Activated CD8-positive, alpha-beta T cell treated with anti-CD3 and anti-CD28 coated beads for 36 hours (primary cell): ENCODE measurements at regions not wholly inside any gene's neighbourhood (a gene's known extent, or its start where the extent isn't known, plus 50 kb on each side); places are given as distances from the start of the nearest gene placed in this dataset.

Source experiments
- ATAC-seq: fragments of 200-7000 bp; cut with Tn5 transposase; one replicate; pipeline ENCODE4 v1.10.0; 2021; ENCODE audit warnings: mild to moderate bottlenecking, moderate library complexity
- CTCF ChIA-PET: fragments of 350-600 bp; sonication (Branson Sonifier 250); formaldehyde crosslinking; loops from one replicate; lab custom pipeline; 2021; ENCODE audit warnings: antibody characterized with exemption; lab: Charles Lee
- POLR2A ChIA-PET: fragments of 350-600 bp; sonication (Branson Sonifier 250); formaldehyde crosslinking; loops from one replicate; lab custom pipeline; 2021; ENCODE audit warnings: antibody characterized with exemption; lab: Charles Lee
- DNase-seq: peaks from one replicate; pipeline ENCODE4 v3.0.0-alpha.2; 2020
- H3K27ac Mint-ChIP-seq: one replicate; pipeline ENCODE4 v1.8.0; 2021; ENCODE audit warnings: mild to moderate bottlenecking, mixed read lengths
- H3K27me3 Mint-ChIP-seq: one replicate; pipeline ENCODE4 v1.8.0; 2021; ENCODE audit warnings: mixed read lengths
- H3K36me3 Mint-ChIP-seq: one replicate; pipeline ENCODE4 v1.8.0; 2021; ENCODE audit warnings: low read depth, mixed read lengths
- H3K4me1 Mint-ChIP-seq: one replicate; pipeline ENCODE4 v1.8.0; 2021; ENCODE audit warnings: low read depth, mixed read lengths
- H3K4me3 Mint-ChIP-seq: one replicate; pipeline ENCODE4 v1.8.0; 2021; ENCODE audit warnings: mild to moderate bottlenecking, moderate library complexity, mixed read lengths
- H3K9me3 Mint-ChIP-seq: one replicate; pipeline ENCODE4 v1.8.0; 2021; ENCODE audit warnings: mixed read lengths
- intact Hi-C: fragments of 100-400 bp; cut with micrococcal nuclease; formaldehyde crosslinking; loops from one replicate; pipeline ENCODE4 v1.10.0; 2022
- TF ChIP-seq, protein P1 (sequence below): fragments of 200-600 bp; IDR thresholded peaks from one replicate; pipeline ENCODE4 v1.8.0; 2022; ENCODE audit warnings: antibody characterized with exemption, mild to moderate bottlenecking

DNA sequence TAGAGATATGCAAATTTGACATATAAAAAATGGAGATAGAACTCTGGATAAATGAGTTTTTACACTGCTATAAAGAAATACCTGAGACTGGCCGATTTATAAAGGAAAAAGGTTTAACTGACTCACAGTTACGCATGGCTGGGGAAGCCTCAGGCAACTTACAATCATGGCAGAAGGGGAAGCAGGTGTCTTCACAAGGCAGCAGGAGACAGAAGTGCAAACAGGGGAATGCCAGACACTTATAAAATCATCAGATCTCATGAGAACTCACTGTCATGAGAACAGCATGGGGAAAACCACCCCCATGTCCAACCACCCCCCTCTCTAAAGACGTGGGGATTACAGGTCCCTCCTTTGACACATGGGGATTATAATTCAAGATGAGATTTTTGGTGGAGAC, 1540.2 kb upstream of the SLC39A10 start:
- Mint-ChIP-seq H3K9me3 (no peaks in the 10 kb centered on the region), H3K4me3 (no peak overlapping the region), H3K36me3 (no peaks in the 10 kb centered on the region), H3K27me3 (no peaks in the 10 kb centered on the region), H3K4me1 (no peaks in the 10 kb centered on the region), H3K27ac (no peak overlapping the region)
- ChIA-PET POLR2A (no interaction called here), CTCF (no interaction called here)
- intact Hi-C loops, result no loop called here
- DNase-seq, result no peak
- TF ChIP-seq, protein P1, sequence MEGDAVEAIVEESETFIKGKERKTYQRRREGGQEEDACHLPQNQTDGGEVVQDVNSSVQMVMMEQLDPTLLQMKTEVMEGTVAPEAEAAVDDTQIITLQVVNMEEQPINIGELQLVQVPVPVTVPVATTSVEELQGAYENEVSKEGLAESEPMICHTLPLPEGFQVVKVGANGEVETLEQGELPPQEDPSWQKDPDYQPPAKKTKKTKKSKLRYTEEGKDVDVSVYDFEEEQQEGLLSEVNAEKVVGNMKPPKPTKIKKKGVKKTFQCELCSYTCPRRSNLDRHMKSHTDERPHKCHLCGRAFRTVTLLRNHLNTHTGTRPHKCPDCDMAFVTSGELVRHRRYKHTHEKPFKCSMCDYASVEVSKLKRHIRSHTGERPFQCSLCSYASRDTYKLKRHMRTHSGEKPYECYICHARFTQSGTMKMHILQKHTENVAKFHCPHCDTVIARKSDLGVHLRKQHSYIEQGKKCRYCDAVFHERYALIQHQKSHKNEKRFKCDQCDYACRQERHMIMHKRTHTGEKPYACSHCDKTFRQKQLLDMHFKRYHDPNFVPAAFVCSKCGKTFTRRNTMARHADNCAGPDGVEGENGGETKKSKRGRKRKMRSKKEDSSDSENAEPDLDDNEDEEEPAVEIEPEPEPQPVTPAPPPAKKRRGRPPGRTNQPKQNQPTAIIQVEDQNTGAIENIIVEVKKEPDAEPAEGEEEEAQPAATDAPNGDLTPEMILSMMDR, result no peak
- no peak for ATAC-seq

DNA sequence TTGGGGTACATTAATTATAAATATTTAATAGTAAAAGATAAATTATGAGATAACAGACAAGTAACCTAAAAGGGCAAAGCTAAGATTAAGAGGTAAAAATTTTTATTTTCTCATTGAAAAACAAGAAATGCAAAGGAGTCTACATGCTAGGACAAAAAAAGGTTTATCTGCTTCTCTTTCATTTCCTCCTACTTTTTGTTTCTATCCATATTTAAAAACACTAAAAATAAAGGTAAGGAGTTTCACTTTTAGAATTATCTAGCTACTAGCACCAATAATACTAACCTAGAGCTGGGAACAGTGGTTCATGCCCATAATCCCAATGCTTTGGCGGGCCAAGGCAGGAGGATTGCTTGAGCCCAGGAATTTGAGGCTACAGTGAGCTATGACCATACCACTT, 1551.7 kb upstream of the SLC39A10 start:
- Mint-ChIP-seq H3K27ac (no peak overlapping the region), H3K9me3 (no peaks in the 10 kb centered on the region), H3K36me3 (no peaks in the 10 kb centered on the region), H3K4me3 (no peak overlapping the region), H3K27me3 (no peaks in the 10 kb centered on the region), H3K4me1 (no peaks in the 10 kb centered on the region)
- ChIA-PET CTCF (no interaction called here), POLR2A (no interaction called here)
- DNase-seq (no peak), ATAC-seq (no peak)
- TF ChIP-seq, protein P1, result no peak
- intact Hi-C loops, result no loop called here

DNA sequence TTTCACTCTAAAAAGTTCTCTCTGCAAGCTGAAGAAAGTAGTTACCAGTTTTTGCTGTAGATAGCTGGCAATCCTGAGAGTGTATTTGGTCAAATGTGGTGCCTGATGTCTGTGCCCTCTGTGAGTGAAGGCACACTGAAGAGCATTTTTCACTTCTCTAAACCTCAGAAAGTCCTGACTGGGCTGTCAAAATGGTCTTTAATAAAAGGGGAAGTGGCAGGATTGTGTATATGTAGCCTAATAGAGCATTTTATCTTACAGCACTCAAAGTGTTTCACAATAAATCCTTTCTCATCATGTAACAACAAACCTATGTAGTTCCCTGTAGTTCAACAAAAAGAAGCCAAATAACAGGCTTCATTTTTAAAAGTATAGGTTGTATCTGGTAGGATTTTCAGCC, 1552.3 kb upstream of the SLC39A10 start:
- Mint-ChIP-seq H3K4me1 (no peaks in the 10 kb centered on the region), H3K27ac (no peak overlapping the region), H3K36me3 (no peaks in the 10 kb centered on the region), H3K9me3 (no peaks in the 10 kb centered on the region), H3K4me3 (no peak overlapping the region), H3K27me3 (no peaks in the 10 kb centered on the region)
- TF ChIP-seq, protein P1, result no peak
- ATAC-seq (no peak), DNase-seq (no peak)
- ChIA-PET POLR2A (no interaction called here), CTCF (no interaction called here)
- intact Hi-C loops, result no loop called here

DNA sequence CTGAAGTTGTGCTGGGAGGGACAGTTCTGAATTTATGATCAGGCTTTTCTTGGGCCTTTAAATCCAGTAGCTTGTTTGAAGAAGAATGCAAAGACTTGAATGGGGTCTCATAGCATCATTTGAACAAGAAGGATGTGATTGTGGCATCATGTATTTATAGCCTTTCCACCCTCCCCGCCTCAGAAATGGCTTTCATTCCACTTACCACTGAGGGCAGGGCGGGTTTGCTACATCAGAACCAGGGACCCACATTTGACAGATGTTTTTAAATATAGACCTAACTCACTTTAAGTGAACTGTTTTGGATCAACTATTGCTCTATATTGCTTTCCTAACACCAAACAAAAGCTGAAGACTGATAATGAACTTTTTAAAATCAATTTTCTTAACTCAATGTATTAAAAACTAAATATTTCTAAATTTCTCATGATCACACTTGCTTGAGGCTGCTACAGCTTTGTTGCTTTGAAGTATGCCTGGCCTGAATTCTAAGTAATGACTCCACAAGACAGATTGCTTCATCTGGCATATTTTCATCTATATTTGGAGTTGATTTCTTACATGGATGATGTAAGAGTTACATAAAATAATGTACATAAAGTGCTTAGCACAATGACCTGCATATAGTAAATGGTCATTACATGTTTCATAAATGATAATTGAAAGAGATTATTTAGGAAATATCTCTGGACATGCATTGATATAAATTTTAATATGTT, 1552.9 kb upstream of the SLC39A10 start:
- no peaks in the 10 kb centered on the region for H3K36me3 Mint-ChIP-seq
- TF ChIP-seq, protein P1, result no peak
- no peaks in the 10 kb centered on the region for H3K9me3 Mint-ChIP-seq
- H3K27me3 Mint-ChIP-seq, result no peaks in the 10 kb centered on the region
- ChIA-PET CTCF (no interaction called here), POLR2A (no interaction called here)
- no peak overlapping the region for H3K27ac Mint-ChIP-seq
- intact Hi-C loops, result no loop called here
- no peak overlapping the region for H3K4me3 Mint-ChIP-seq
- ATAC-seq (no peak), DNase-seq (no peak)
- H3K4me1 Mint-ChIP-seq, result no peaks in the 10 kb centered on the region

DNA sequence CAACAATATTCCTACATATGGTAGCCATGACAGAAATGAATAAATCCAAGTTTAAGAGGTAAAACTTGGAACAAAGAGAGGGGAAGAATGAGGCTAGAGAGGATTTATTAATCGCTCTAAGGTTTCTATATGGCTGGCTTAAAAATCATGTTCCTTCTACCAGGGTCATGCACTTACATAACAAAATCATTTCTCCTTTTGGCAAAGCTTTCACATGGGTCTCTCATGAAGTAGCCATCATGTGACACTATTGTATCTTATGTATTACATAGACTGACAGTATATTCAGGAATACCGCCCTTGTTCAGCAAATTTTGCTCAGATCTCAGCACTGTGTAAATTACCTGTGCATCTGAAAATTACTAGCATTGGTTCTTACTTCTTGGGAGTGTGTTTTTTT, 1554.5 kb upstream of the SLC39A10 start:
- Mint-ChIP-seq H3K4me3 (no peak overlapping the region), H3K4me1 (no peaks in the 10 kb centered on the region), H3K27me3 (no peaks in the 10 kb centered on the region), H3K36me3 (no peaks in the 10 kb centered on the region), H3K27ac (no peak overlapping the region), H3K9me3 (no peaks in the 10 kb centered on the region)
- DNase-seq, result no peak
- POLR2A ChIA-PET, result no interaction called here
- intact Hi-C loops, result no loop called here
- CTCF ChIA-PET, result no interaction called here
- TF ChIP-seq, protein P1, result no peak
- no peak for ATAC-seq
